ENCODE measurements at regions not wholly inside any gene's neighbourhood (a gene's known extent, or its start where the extent isn't known, plus 50 kb on each side); places are given as distances from the start of the nearest gene placed in this dataset.

- TF ChIP-seq CTCF (IDR thresholded peaks at IDR 0.05 in 2 of 3, conservative IDR thresholded peaks at IDR 0.05 in 1 of 3; ENCODE audit: insufficient read depth in 2 of 3, low read depth in 1 of 3, low read length in 3 of 3) (no peak), HDGF (IDR thresholded peaks at IDR 0.05) (no peak), EP300 (IDR thresholded peaks at IDR 0.05; ENCODE audit: low read length) (no peak), SNRNP70 (optimal IDR thresholded peaks at IDR 0.05; ENCODE audit: low read depth, low read length) (no peak)
- TF ChIP-seq, protein P1, sequence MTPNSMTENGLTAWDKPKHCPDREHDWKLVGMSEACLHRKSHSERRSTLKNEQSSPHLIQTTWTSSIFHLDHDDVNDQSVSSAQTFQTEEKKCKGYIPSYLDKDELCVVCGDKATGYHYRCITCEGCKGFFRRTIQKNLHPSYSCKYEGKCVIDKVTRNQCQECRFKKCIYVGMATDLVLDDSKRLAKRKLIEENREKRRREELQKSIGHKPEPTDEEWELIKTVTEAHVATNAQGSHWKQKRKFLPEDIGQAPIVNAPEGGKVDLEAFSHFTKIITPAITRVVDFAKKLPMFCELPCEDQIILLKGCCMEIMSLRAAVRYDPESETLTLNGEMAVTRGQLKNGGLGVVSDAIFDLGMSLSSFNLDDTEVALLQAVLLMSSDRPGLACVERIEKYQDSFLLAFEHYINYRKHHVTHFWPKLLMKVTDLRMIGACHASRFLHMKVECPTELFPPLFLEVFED (CRISPR knock-in tag; conservative IDR thresholded peaks at IDR 0.05), result no peak
Observed at GRCh38 chr12:17204289-17205054, 598.5 kb upstream of the LMO3 start (continued).

DNA sequence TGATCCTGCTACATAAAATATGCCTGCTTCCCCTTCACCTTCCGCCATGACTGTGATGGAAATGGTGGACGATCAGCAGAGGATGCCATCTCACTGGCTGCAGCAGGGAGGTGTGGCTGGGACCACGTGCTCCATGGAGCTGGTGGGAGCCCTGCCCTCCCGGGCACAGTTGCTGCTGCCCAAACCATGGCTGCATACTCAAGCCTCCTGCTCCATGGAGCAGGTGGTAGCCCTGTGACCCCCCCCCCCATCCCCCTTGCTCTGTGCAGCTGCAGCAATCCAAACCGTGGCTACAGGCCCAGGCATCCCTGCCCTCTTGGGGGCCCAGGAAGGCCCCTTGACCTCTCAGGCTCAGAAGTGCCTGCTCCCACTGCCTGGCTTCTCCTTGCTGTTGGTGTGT is 597.5 kb upstream of the LMO3 start:
- FAIRE-seq, result no peak

More for the DNA sequence above, 597.5 kb upstream of the LMO3 start:
- intact Hi-C loops (cut with micrococcal nuclease) (no loop called here), in situ Hi-C loops (cut with MboI) (no loop called here)
- Histone ChIP-seq H2AFZ (ENCODE audit: low read depth, low read length) (no peak overlapping the region), H3K9ac (ENCODE audit: insufficient read depth in 1 of 2, low read depth in 2 of 2, low read length in 2 of 2) (no peak overlapping the region), H3K4me3 (no peak overlapping the region), H4K20me1 (replicated peaks; ENCODE audit: control insufficient read depth, insufficient read depth, low read length) (no peaks in the 10 kb centered on the region), H3K4me2 (ENCODE audit: insufficient read depth, low read length) (no peak overlapping the region), H3K27me3 (ENCODE audit: control insufficient read depth in 2 of 2, insufficient read depth in 2 of 2, low read length in 2 of 2) (no peaks in the 10 kb centered on the region), H3K79me2 (ENCODE audit: control insufficient read depth, insufficient read depth, low read length) (no peaks in the 10 kb centered on the region), H3K27ac (ENCODE audit: extremely low read depth, low read depth, low read length) (no peak overlapping the region), H3K4me1 (replicated peaks in 1 of 2; ENCODE audit: control insufficient read depth in 2 of 2, insufficient read depth in 2 of 2, low read length in 2 of 2) (no peaks in the 10 kb centered on the region), H3K36me3 (ENCODE audit: control insufficient read depth, insufficient read depth, low read length) (no peaks in the 10 kb centered on the region), H3K9me1 (ENCODE audit: control insufficient read depth, insufficient read depth, low read length) (no peaks in the 10 kb centered on the region), H3K9me3 (replicated peaks; ENCODE audit: control insufficient read depth, insufficient read depth, low read depth, low read length) (no peaks in the 10 kb centered on the region)
- TF ChIP-seq MYBL2 (IDR thresholded peaks at IDR 0.05; ENCODE audit: low read depth), result no peak
- no peak for TF ChIP-seq MYBL2 (CRISPR knock-in tag; IDR thresholded peaks at IDR 0.05; ENCODE audit: borderline replicate concordance)
- TF ChIP-seq ZNF316 (IDR thresholded peaks at IDR 0.05), result no peak
- no peak for TF ChIP-seq ZKSCAN8 (CRISPR knock-in tag; IDR thresholded peaks at IDR 0.05)
- no peak for DNase-seq (ENCODE audit: extremely low read depth in 1 of 4, low spot score in 3 of 4)
- ChIA-PET CTCF (ENCODE audit: low intra/inter-chr PET ratio) (no interaction called here), POLR2A (no interaction called here)
- ATAC-seq, result no peak
- 3% methylated on average over 4 of the region's 5 CpGs for WGBS (ENCODE audit: insufficient coverage, low coverage, missing lambda C conversion rate)
- no TSS peak for BruUV-seq (replicated peaks)

Measured in K562 (cell line).